HEK293T (cell line): ENCODE measurements at regions not wholly inside any gene's neighbourhood (a gene's known extent, or its start where the extent isn't known, plus 50 kb on each side); places are given as distances from the start of the nearest gene placed in this dataset.

Source experiments
- ARNT ChIP-seq: fragments of 450-650 bp; IDR thresholded peaks from 2 replicates; pipeline ENCODE4 v1.6.1; 2017; ENCODE audit warnings: mild to moderate bottlenecking
- BHLHE40 ChIP-seq: fragments of 450-650 bp; IDR thresholded peaks from 2 replicates; pipeline ENCODE4 v1.6.1; 2016; ENCODE audit warnings: mild to moderate bottlenecking, moderate library complexity, borderline replicate concordance
- CTBP1 ChIP-seq: fragments of 450-650 bp; IDR thresholded peaks from 2 replicates; pipeline ENCODE4 v1.6.1; 2016; ENCODE audit warnings: borderline replicate concordance
- ELF4 ChIP-seq: fragments of 450-650 bp; IDR thresholded peaks from 2 replicates; pipeline ENCODE4 v1.6.1; 2017; ENCODE audit warnings: antibody characterized with exemption
- FOXA1 ChIP-seq: fragments of 450-650 bp; IDR thresholded peaks from 2 replicates; pipeline ENCODE4 v1.6.1; 2016; ENCODE audit warnings: mild to moderate bottlenecking
- FOXK2 ChIP-seq: fragments of 450-650 bp; IDR thresholded peaks from 2 replicates; pipeline ENCODE4 v1.6.1; 2016; ENCODE audit warnings: mild to moderate bottlenecking
- SP1 ChIP-seq: fragments of 450-650 bp; IDR thresholded peaks from 2 replicates; pipeline ENCODE4 v1.6.1; 2017
- TARDBP ChIP-seq: fragments of 450-650 bp; IDR thresholded peaks from 2 replicates; pipeline ENCODE4 v1.6.1; 2016
- ZNF384 ChIP-seq: fragments of 450-650 bp; IDR thresholded peaks from 2 replicates; pipeline ENCODE4 v1.6.1; 2016

- TF ChIP-seq SP1 (no peak), TARDBP (no peak), ZNF384 (no peak), CTBP1 (no peak), BHLHE40 (no peak), FOXA1 (no peak), ARNT (no peak), FOXK2 (no peak), ELF4 (no peak)
Measured at GRCh38 chrX:94914235-94914634, 1240.2 kb downstream of the FAM133A start.
